ENCODE measurements at regions not wholly inside any gene's neighbourhood (a gene's known extent, or its start where the extent isn't known, plus 50 kb on each side); places are given as distances from the start of the nearest gene placed in this dataset.

DNA sequence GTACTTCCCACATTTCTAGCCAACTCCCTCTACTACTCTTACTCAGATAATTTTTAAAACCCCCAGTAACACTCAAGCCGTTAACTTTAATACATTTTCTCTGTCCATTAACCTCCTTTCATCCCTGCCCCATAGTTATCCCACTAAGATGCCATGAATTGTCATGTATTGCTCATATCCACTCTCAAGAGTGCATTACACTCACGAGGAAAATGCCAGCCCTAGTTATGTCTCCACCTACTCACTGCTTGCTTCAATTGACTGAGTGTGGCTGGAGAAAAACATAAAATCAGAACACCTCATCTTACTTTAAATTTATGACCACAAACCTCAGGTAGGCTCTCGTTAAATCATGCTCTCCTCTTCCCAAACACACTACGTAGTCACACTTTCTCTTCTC is 324.1 kb upstream of the NPSR1 start:
- Histone ChIP-seq H3K27me3 (ENCODE audit: control insufficient read depth in 2 of 2, insufficient read depth in 2 of 2, low read length in 2 of 2) (no peaks in the 10 kb centered on the region), H3K4me3 (no peak overlapping the region), H3K27ac (ENCODE audit: extremely low read depth, low read depth, low read length) (no peak overlapping the region), H3K9me3 (replicated peaks; ENCODE audit: control insufficient read depth, insufficient read depth, low read depth, low read length) (no peaks in the 10 kb centered on the region; the same call in 1 of the 2 replicates), H3K4me2 (ENCODE audit: insufficient read depth, low read length) (no peak overlapping the region), H3K9ac (ENCODE audit: insufficient read depth in 1 of 2, low read depth in 2 of 2, low read length in 2 of 2) (no peak overlapping the region), H2AFZ (ENCODE audit: low read depth, low read length) (no peak overlapping the region), H3K36me3 (ENCODE audit: control insufficient read depth, insufficient read depth, low read length) (no peaks in the 10 kb centered on the region), H3K79me2 (ENCODE audit: control insufficient read depth, insufficient read depth, low read length) (no peaks in the 10 kb centered on the region), H3K4me1 (replicated peaks in 1 of 2; ENCODE audit: control insufficient read depth in 2 of 2, insufficient read depth in 2 of 2, low read length in 2 of 2) (no peaks in the 10 kb centered on the region), H4K20me1 (replicated peaks; ENCODE audit: control insufficient read depth, insufficient read depth, low read length) (no peaks in the 10 kb centered on the region), H3K9me1 (ENCODE audit: control insufficient read depth, insufficient read depth, low read length) (no peaks in the 10 kb centered on the region)
- no TSS peak for BruUV-seq (replicated peaks)
- no peak for ATAC-seq
- WGBS (ENCODE audit: insufficient coverage, low coverage, missing lambda C conversion rate): 0% methylated on average over 4 of the region's 4 CpGs
- intact Hi-C loops (cut with micrococcal nuclease): no loop called here
- ChIA-PET POLR2A (no interaction called here), CTCF (ENCODE audit: low intra/inter-chr PET ratio) (no interaction called here)
- in situ Hi-C loops (cut with MboI): no loop called here
- no peak for DNase-seq (ENCODE audit: extremely low read depth in 1 of 4, low spot score in 3 of 4)
- FAIRE-seq: no peak
- no peak for TF ChIP-seq RBM22 (IDR thresholded peaks at IDR 0.05; ENCODE audit: low read depth, low read length, poor library complexity, severe bottlenecking)
- TF ChIP-seq SMAD3 (CRISPR knock-in tag; conservative IDR thresholded peaks at IDR 0.05): no peak
- TF ChIP-seq MTF1 (CRISPR knock-in tag; IDR thresholded peaks at IDR 0.05; ENCODE audit: borderline replicate concordance): no peak
- TF ChIP-seq COPS2 (conservative IDR thresholded peaks at IDR 0.05): no peak
- no peak for TF ChIP-seq NCOR1 (IDR thresholded peaks at IDR 0.05)
- no peak for TF ChIP-seq NFIX (CRISPR knock-in tag; IDR thresholded peaks at IDR 0.05; ENCODE audit: low read depth)
- TF ChIP-seq ARNT (IDR thresholded peaks at IDR 0.05): no peak
- no peak for TF ChIP-seq ZNF347 (CRISPR knock-in tag; IDR thresholded peaks at IDR 0.05; ENCODE audit: low read depth)
- no peak for TF ChIP-seq RBM17 (IDR thresholded peaks at IDR 0.05; ENCODE audit: borderline replicate concordance, low read depth, low read length)
- TF ChIP-seq NEUROD1 (IDR thresholded peaks at IDR 0.05; ENCODE audit: borderline replicate concordance, low read depth, low read length, partially characterized antibody): no peak
